HepG2 (cell line): ENCODE measurements at regions not wholly inside any gene's neighbourhood (a gene's known extent, or its start where the extent isn't known, plus 50 kb on each side); places are given as distances from the start of the nearest gene placed in this dataset.

Experiments used
- PPARG ChIP-seq: conservative IDR thresholded peaks from 2 replicates; pipeline ENCODE4 v1.6.1; 2016; ENCODE audit warnings: missing biosample characterization, missing genetic modification reagents
- RXRB ChIP-seq: IDR thresholded peaks from 2 replicates; pipeline ENCODE4 v1.6.1; 2016; ENCODE audit warnings: borderline replicate concordance, missing genetic modification reagents, missing compliant biosample characterization
- TCF7L2 ChIP-seq: IDR thresholded peaks from 2 replicates; pipeline ENCODE4 v1.6.1; 2011; ENCODE audit warnings: mild to moderate bottlenecking, low read depth, low read length, moderate library complexity
- TF ChIP-seq, protein P1 (sequence below): sonication (generic); formaldehyde crosslinking; IDR thresholded peaks from 2 replicates; pipeline ENCODE4 v1.4.0; 2020; ENCODE audit warnings: low read depth, mild to moderate bottlenecking, missing genetic modification reagents

GRCh38 chr6:3581469-3581868 lies 124.6 kb upstream of the SLC22A23 start:
- TF ChIP-seq TCF7L2: no peak
- no peak for TF ChIP-seq RXRB (CRISPR knock-in tag)
- TF ChIP-seq, protein P1, sequence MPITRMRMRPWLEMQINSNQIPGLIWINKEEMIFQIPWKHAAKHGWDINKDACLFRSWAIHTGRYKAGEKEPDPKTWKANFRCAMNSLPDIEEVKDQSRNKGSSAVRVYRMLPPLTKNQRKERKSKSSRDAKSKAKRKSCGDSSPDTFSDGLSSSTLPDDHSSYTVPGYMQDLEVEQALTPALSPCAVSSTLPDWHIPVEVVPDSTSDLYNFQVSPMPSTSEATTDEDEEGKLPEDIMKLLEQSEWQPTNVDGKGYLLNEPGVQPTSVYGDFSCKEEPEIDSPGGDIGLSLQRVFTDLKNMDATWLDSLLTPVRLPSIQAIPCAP (CRISPR knock-in tag): no peak
- no peak for TF ChIP-seq PPARG
